ENCODE measurements at regions not wholly inside any gene's neighbourhood (a gene's known extent, or its start where the extent isn't known, plus 50 kb on each side); places are given as distances from the start of the nearest gene placed in this dataset.

GRCh38 chr4:138097912-138098600 is 144.1 kb downstream of the SLC7A11 start:
- H3K79me2 ChIP-seq (replicated peaks; ENCODE audit: insufficient read depth, low read length) = no peaks in the 10 kb centered on the region
- no peaks in the 10 kb centered on the region for H3K9me3 ChIP-seq (ENCODE audit: low read length)
- no peaks in the 10 kb centered on the region for H4K20me1 ChIP-seq (ENCODE audit: insufficient read depth)
- H3K36me3 ChIP-seq (ENCODE audit: insufficient read depth, low read length) = no peaks in the 10 kb centered on the region
- H3K27ac ChIP-seq (ENCODE audit: low read length) = no peak overlapping the region
- no peak for TF ChIP-seq MXI1 (conservative IDR thresholded peaks at IDR 0.05; ENCODE audit: poor library complexity, severe bottlenecking)
- no peak for TF ChIP-seq EP300 (conservative IDR thresholded peaks at IDR 0.05; ENCODE audit: poor library complexity, severe bottlenecking)
- TF ChIP-seq RAD21 (conservative IDR thresholded peaks at IDR 0.05) = no peak
- TF ChIP-seq POLR2AphosphoS5 (IDR thresholded peaks at IDR 0.05) = no peak
- TF ChIP-seq, protein P1, sequence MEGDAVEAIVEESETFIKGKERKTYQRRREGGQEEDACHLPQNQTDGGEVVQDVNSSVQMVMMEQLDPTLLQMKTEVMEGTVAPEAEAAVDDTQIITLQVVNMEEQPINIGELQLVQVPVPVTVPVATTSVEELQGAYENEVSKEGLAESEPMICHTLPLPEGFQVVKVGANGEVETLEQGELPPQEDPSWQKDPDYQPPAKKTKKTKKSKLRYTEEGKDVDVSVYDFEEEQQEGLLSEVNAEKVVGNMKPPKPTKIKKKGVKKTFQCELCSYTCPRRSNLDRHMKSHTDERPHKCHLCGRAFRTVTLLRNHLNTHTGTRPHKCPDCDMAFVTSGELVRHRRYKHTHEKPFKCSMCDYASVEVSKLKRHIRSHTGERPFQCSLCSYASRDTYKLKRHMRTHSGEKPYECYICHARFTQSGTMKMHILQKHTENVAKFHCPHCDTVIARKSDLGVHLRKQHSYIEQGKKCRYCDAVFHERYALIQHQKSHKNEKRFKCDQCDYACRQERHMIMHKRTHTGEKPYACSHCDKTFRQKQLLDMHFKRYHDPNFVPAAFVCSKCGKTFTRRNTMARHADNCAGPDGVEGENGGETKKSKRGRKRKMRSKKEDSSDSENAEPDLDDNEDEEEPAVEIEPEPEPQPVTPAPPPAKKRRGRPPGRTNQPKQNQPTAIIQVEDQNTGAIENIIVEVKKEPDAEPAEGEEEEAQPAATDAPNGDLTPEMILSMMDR (IDR thresholded peaks at IDR 0.05; ENCODE audit: poor library complexity, severe bottlenecking) = no peak
- no peak for TF ChIP-seq REST (IDR thresholded peaks at IDR 0.05; ENCODE audit: borderline replicate concordance)
- no peak for TF ChIP-seq EZH2 (IDR thresholded peaks at IDR 0.05; ENCODE audit: borderline replicate concordance, insufficient read depth, low read length, poor library complexity, severe bottlenecking)
- no peak for TF ChIP-seq TAF1 (IDR thresholded peaks at IDR 0.05; ENCODE audit: low read depth)
- no peak for TF ChIP-seq SMC3 (conservative IDR thresholded peaks at IDR 0.05; ENCODE audit: poor library complexity)
- no peaks in the 10 kb centered on the region for H3K27me3 ChIP-seq (ENCODE audit: insufficient read depth, low read depth, low read length)
- no peak overlapping the region for H3K4me3 ChIP-seq (ENCODE audit: low read length)
- H3K9ac ChIP-seq (ENCODE audit: low read length) = no peak overlapping the region
- no peak overlapping the region for H2AFZ ChIP-seq (ENCODE audit: low read depth, low read length)
- H3F3A ChIP-seq (ENCODE audit: insufficient read depth, low read length, poor library complexity, severe bottlenecking) = no peaks in the 10 kb centered on the region
- H3K9me2 ChIP-seq (ENCODE audit: insufficient read depth, low read length) = no peaks in the 10 kb centered on the region
- no peak overlapping the region for H3K4me2 ChIP-seq (ENCODE audit: low read length)

GRCh38 chr4:138096384-138097062 is 145.6 kb downstream of the SLC7A11 start:
- H3K9ac ChIP-seq (ENCODE audit: low read length) = no peak overlapping the region
- no peaks in the 10 kb centered on the region for H3K79me2 ChIP-seq (replicated peaks; ENCODE audit: insufficient read depth, low read length)
- H3K4me2 ChIP-seq (ENCODE audit: low read length) = no peak overlapping the region
- H3K9me3 ChIP-seq (ENCODE audit: low read length) = no peaks in the 10 kb centered on the region
- TF ChIP-seq POLR2AphosphoS5 (IDR thresholded peaks at IDR 0.05) (no peak), EZH2 (IDR thresholded peaks at IDR 0.05; ENCODE audit: borderline replicate concordance, insufficient read depth, low read length, poor library complexity, severe bottlenecking) (no peak), EP300 (conservative IDR thresholded peaks at IDR 0.05; ENCODE audit: poor library complexity, severe bottlenecking) (no peak), MXI1 (conservative IDR thresholded peaks at IDR 0.05; ENCODE audit: poor library complexity, severe bottlenecking) (no peak), REST (IDR thresholded peaks at IDR 0.05; ENCODE audit: borderline replicate concordance) (no peak), SMC3 (conservative IDR thresholded peaks at IDR 0.05; ENCODE audit: poor library complexity) (no peak), RAD21 (conservative IDR thresholded peaks at IDR 0.05) (no peak), TAF1 (IDR thresholded peaks at IDR 0.05; ENCODE audit: low read depth) (no peak)
- TF ChIP-seq, protein P1 (IDR thresholded peaks at IDR 0.05; ENCODE audit: poor library complexity, severe bottlenecking) = no peak
- no peak overlapping the region for H3K27ac ChIP-seq (ENCODE audit: low read length)
- H3F3A ChIP-seq (ENCODE audit: insufficient read depth, low read length, poor library complexity, severe bottlenecking) = no peaks in the 10 kb centered on the region
- no peak overlapping the region for H2AFZ ChIP-seq (ENCODE audit: low read depth, low read length)
- H3K4me3 ChIP-seq (ENCODE audit: low read length) = no peak overlapping the region
- no peaks in the 10 kb centered on the region for H3K9me2 ChIP-seq (ENCODE audit: insufficient read depth, low read length)
- H4K20me1 ChIP-seq (ENCODE audit: insufficient read depth) = no peaks in the 10 kb centered on the region
- no peaks in the 10 kb centered on the region for H3K36me3 ChIP-seq (ENCODE audit: insufficient read depth, low read length)
- no peaks in the 10 kb centered on the region for H3K27me3 ChIP-seq (ENCODE audit: insufficient read depth, low read depth, low read length)
